PC-9 (cell line): ENCODE measurements at regions not wholly inside any gene's neighbourhood (a gene's known extent, or its start where the extent isn't known, plus 50 kb on each side); places are given as distances from the start of the nearest gene placed in this dataset.

Experiments used
- CTCF ChIP-seq: fragments of 200-600 bp; sonication (generic); conservative IDR thresholded peaks from 2 replicates; pipeline ENCODE4 v1.6.1; 2017; ENCODE audit warnings: mixed run types, antibody characterized with exemption, mild to moderate bottlenecking, moderate library complexity
- EZH2 ChIP-seq: fragments of 200-600 bp; sonication (generic); IDR thresholded peaks from 2 replicates; pipeline ENCODE4 v1.8.0; 2017; ENCODE audit warnings: antibody characterized with exemption, low read depth

GRCh38 chr2:22817197-22817596, 567.8 kb upstream of the KLHL29 start:
- TF ChIP-seq CTCF (no peak), EZH2 (no peak)
